GM21390 (cell line): ENCODE measurements at regions not wholly inside any gene's neighbourhood (a gene's known extent, or its start where the extent isn't known, plus 50 kb on each side); places are given as distances from the start of the nearest gene placed in this dataset.
"Not testable (repeated sequence)": the region's sequence is repeated elsewhere in the genome, so short reads cannot be mapped to it uniquely, and the experiment has no call there.

Experiments
- ATAC-seq: cut with Tn5 transposase; IDR thresholded peaks from one replicate; pipeline ENCODE4 v1.9.1; 2021; ENCODE audit not compliant: unreplicated experiment

DNA sequence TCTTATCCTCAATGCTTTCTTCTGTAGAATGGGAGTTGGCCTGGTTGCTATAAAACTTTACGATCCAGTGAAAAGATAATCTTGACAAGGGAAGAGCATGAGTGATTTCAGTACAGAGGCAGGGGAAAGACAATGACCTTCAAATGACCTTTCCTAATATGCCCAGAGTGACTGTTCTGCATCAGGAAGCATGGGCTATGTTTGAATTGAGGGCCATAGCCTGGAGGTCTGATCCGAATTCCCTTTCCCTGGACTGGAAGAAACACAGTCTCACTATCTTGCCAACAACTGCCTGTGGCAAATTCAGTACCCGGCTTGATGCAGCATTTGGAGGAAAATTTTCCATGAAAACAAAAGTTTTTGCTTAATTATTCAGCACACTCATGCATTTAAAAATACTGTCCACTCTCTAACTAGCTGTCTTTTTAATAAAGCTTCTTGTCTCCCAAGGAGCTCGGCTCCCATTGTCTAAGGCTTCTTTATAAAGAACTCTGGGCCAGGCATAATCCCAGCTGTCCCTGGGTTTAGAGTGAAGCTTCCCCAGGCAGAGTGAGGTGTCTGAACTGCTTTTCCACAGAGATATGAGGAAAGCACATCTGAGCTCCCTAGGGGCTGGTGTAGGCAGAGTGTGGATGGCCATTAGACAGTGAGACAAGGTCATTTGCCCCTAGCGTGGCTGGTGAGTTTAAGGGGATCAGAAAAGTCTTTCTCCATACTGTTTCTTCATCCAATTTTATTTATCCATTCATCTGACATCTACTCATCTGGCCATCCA, 132.7 kb upstream of the CADM1 start:
- no peak for ATAC-seq

DNA sequence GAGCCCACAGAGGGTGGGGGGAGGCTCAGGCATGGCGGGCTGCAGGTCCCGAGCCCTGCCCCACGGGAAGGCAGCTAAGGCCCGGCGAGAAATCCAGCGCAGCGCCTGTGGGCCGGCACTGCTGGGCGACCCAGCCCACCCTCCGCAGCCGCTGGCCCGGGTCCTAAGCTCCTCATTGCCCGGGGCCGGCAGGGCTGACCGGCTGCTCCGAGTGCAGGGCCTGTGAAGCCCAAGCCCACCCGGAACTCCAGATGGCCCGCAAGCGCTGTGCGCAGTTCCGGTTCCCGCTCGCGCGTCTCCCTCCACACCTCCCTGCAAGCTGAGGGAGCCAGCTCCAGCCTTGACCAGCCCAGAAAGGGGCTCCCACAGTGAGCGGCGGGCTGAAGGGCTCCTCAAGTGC, 129.8 kb upstream of the CADM1 start:
- ATAC-seq, result not testable (repeated sequence)

DNA sequence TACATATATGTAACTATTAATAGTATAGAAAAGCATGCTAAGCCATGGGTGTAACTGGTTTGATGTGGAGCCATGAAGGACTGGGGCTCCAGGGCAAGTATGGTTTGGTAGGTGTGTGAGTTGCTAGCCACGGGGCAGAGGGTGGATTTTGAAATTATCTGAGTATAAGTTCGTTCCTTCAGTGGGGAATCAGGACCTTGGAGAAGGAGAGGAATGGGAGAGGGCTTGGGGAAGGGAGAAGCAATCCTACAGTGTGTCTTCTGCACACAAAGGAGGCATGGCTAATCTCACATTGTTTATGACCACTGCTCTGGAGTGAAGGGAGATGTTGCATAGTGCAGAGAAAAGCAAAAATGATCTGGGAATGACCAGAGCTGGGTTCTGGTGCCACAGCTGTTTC, 127.8 kb upstream of the CADM1 start:
- no peak for ATAC-seq

- no peak for ATAC-seq
Observed at GRCh38 chr11:115631609-115632008, 127.4 kb upstream of the CADM1 start.

DNA sequence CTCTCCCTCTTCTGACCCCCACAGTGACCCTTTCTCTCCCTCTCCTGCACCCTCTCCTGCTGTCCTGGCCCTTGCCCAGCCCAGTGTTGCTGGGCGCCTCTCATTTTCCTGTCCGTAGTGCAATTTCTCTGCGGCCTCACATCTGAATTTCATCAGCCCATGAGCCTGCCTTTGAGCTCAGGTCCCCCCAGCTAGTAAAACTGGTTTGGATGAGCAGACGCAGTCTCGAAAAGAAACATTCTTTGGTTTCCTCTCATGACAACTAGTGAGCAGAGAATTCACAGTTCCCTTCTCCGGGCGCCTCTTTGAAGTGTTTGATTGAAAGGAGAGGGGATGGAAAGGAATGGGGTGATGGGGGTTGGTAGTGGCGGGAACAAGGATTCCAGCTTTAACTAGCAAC, 126.0 kb upstream of the CADM1 start:
- ATAC-seq, result no peak

DNA sequence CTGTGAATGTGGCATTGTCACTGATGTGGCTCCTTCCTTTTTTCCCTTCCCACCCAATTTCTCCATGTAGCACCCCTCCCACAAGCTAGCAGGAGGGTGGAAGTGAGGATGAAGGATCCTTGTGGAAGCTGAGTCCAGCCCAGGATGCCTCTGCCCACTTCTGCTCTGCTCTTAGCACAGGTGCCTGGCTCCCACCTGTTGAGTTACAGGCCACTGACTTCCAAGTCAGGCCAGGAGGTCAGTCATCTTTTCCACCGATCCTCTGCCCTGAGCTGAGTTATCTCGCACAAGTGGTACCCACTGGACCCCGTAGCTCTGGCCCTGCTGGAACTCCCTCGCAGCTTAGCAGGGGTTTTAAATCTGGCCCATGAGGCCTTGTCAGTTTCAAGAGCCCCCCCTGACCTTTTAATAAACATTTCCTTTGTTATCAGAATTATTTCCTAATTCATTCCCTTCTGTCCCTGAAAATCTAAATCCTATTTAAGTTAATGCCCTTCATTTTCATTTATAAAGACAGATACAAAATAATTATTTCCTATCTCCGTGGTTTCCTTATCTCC, 125.3 kb upstream of the CADM1 start:
- no peak for ATAC-seq

DNA sequence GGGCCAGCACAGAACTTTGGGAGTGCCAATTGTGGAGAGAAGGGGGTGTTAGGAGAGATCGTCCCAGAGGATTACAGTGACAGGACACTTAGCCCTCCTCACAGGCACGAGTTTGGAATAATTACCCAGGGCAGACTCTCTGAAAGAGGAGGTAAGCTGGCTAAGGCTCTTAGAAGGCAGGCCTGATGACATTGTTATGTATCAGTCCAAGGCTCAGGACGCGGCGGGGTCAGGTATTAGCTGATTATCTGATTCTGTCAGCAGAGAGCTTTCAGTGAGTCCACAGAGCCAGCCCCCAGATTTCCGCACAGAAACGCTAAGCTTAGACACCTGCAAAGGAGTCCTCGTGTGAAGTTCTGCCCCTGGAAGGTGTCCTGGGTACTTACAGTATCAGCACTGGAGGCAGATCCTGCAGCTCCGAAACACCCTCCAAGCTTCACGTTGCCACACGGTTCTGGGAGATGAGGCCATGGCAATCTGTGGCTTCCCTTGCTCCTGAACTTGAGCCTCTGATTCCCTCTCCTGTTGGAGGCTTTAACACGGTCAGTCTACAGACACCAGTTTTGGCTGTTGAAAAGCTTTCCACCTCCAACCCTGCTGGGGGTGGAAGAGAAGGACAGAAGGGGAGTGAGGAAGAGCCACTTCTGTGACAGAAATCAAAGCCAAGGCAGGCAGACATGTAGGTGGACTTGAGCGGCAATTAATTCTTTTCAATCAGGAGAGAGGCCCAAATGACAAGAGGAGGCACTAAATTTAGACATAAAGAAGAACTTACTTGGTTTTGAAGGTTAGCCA, 123.6 kb upstream of the CADM1 start:
- no peak for ATAC-seq

DNA sequence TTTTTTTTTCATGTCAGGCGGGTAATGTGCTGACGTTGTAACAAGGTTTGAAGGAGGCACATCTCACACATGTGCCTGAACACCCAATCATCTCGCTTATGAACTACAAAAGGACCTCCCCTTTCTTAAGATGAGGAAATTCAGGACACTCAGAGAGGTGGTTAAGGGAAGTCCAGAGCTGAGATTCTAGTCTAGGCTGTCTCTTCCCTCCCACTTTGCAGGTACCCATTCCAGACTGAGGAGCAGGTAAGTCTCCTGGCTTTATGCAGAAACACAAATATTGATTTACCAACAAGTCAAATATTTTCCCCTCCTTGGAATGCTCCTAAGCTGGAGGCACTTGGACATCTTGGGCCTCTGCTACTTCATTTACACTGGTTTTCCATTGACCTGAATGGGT, 122.9 kb upstream of the CADM1 start:
- ATAC-seq, result no peak

GRCh38 chr11:115626414-115626813, 122.2 kb upstream of the CADM1 start:
- ATAC-seq, result no peak

- ATAC-seq, result no peak
Observed at GRCh38 chr11:115625502-115625901, 121.3 kb upstream of the CADM1 start.

DNA sequence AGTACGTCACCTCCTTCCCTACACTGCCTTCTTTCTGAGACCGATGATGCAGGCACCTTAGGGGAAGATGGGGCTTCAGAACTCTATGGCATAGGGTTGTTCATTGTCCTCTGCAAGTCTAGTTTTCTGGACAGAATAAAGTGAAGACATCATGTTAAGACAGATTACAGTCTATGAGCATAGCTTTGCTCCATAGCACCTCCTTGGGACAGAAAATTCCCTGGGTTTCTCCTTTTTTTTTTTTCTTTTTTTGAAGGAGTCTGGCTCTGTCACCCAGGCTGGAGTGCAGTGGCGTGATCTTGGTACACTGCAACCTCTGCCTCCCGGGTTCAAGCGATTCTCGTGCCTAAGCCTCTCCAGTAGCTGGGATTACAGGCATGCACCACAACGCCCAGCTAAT, 119.8 kb upstream of the CADM1 start:
- no peak for ATAC-seq

DNA sequence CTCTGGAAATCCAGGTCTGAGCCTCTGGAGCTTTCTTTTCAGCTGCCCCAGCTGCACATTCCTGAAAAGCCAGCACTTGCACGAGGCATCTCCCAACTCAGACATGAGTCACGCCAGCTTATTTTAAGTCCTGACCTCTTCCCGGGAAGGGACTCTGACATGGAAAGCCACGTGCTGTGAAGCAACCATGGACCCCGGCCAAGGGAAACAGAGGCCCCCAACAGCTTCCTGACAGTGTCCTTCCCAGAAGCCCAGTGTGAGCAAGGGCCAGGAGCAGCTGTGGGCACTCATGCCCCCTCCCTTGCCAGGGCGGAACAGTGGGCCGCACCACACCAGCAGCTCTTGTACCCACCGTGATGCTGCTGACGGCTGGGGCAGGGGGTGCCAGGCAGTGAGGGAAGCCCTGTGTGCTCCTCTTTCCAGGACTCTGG, 118.8 kb upstream of the CADM1 start:
- ATAC-seq, result no peak

- ATAC-seq, result no peak
Observed at GRCh38 chr11:115618428-115618827, 114.2 kb upstream of the CADM1 start.

DNA sequence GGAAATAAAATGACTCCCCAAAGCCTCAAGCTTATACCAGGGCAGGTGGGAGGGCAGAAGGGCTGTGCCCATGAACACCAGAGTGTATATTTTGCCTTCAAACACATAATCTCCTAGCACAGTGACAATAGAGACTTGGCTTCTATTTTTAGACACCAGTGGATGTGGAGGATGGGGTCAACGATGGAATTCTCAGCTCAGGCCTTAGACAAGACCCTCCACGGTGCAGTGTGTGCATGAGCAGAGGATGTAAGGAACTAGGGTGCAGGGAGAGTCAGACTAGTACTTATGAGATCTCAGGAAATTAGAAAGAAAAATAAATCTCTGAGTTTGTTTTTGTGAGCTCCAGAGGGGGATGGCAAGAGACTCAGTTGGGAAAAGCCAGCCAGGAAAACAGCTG, 113.6 kb upstream of the CADM1 start:
- ATAC-seq, result no peak

- ATAC-seq, result no peak
Observed at GRCh38 chr11:115616971-115617370, 112.8 kb upstream of the CADM1 start.

DNA sequence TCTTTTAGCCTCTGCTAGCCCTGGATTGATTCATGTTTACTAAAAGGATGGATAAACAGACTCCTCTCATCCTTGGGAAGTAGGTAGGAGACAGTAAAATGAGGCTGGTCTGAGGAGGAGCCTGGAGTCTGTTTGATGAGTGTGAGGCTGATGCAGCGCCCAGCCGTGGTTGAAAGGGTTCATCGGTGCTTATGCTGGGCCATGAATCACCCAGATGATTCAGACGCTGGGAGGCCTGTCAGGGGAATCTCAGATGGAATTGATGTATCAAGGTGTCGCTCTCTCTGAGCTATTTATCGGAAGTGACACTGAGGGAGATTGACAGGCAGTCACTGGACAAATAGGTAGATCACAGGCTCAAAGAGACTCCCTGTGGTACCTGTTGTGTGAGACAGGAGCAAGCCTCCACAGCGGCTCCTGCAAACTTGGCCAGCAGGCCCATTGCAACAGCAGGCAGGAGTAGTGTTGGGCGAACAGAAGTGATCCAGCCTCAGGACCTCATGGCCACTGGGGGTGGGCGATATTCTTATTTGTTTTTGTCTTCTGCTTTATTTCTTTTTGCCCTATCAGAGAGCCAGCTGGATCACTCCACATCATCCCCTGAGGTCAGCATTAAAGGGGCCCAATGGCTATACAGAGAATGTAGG, 109.9 kb upstream of the CADM1 start:
- no peak for ATAC-seq

- ATAC-seq, result no peak
Observed at GRCh38 chr11:115613004-115613403, 108.8 kb upstream of the CADM1 start.

DNA sequence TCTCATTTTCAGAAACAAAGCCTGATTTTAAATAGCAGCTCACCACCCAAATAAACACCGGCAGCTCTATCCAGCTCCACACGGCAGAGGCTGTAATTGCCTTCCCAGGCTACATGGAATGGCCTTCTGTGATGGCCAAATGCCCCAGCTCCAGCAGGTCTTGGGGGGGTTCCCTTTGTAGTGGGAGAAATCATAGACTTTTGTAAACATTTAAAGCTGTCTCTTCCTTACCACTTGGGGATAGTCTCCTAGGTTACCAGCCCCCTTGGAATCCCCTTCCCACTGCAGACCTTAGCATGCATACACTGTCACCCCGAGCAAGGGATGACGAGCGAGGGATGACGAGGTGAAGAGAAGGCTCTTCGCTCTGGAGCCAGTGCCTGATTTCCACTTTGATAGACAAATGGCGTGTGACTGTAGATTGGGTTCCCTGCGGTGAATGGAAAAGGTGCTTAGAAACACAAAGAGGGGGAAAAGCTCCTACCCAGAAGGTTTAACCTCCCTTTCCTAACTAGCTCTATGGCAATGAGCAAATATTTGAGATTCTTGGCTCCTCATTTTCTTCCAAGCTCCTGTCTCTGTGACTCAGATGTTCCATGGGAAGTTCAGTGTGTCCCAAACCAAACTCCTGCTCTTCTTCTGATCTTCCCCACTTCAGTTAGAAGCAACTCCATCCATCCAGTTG, 108.0 kb upstream of the CADM1 start:
- no peak for ATAC-seq

DNA sequence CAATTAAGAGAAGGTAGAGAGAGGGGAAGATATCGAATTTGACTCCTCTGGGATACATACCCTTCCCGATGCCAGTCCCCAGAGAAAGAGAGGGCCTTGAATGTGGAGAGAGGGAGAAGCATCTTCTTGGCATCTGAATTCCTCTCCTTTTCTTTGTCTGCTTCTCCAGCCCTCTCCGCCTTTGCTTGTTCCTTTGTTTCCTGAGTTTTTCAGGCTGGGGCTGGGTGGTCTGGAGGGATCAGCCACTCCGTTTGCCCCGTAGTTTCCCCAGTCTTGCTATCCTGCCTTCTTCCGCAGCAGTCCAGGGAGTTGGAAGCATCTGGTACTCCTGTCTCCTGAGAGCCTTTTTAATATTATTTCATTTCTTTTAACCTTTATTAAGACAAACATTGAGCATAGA, 107.1 kb upstream of the CADM1 start:
- no peak for ATAC-seq

- no peak for ATAC-seq
Observed at GRCh38 chr11:115610908-115611307, 106.7 kb upstream of the CADM1 start.

- ATAC-seq, result not testable (repeated sequence)
Observed at GRCh38 chr11:115610234-115610633, 106.0 kb upstream of the CADM1 start.
